GM12891 (cell line): ENCODE measurements at regions not wholly inside any gene's neighbourhood (a gene's known extent, or its start where the extent isn't known, plus 50 kb on each side); places are given as distances from the start of the nearest gene placed in this dataset.

Experiments used
- PAX5 ChIP-seq: IDR thresholded peaks from 2 replicates; pipeline ENCODE4 v1.6.1; 2011; ENCODE audit warnings: low read length, moderate library complexity, mild to moderate bottlenecking; ENCODE audit not compliant: insufficient read depth, severe bottlenecking
- POLR2A ChIP-seq: IDR thresholded peaks from 2 replicates; pipeline ENCODE4 v1.6.1; 2011; ENCODE audit warnings: low read depth, low read length, control low read depth
- POLR2AphosphoS5 ChIP-seq: IDR thresholded peaks from 2 replicates; pipeline ENCODE4 v1.6.1; 2011; ENCODE audit warnings: low read depth, low read length, control low read depth
- POU2F2 ChIP-seq: IDR thresholded peaks from 2 replicates; pipeline ENCODE4 v1.6.1; 2011; ENCODE audit warnings: low read depth, mild to moderate bottlenecking, control low read depth, low read length, moderate library complexity
- SPI1 ChIP-seq: IDR thresholded peaks from 2 replicates; pipeline ENCODE4 v1.6.1; 2011; ENCODE audit warnings: low read depth, low read length, control low read depth
- TAF1 ChIP-seq: IDR thresholded peaks from 2 replicates; pipeline ENCODE4 v1.6.1; 2011; ENCODE audit warnings: low read depth, low read length, control low read depth

DNA sequence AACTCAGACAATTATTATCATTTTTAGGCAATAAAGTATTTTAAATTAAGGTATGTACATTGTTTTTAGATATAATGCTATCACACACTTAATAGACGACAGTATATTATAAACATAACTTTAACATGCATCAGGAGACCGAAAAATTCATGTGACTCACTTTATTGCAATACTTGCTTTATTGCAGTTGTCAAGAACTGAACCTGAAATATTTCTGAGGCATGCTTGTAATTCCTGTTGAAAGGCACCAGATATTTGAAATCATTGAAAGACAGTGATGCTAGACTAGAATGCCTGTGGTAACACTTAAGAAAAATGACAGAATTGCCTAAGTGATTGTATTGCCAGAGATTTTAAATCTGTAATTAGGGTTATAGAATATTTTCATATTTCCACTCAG lies 175.6 kb upstream of the MAGEB2 start:
- TF ChIP-seq POLR2AphosphoS5 (no peak), POLR2A (no peak), SPI1 (no peak), TAF1 (no peak), PAX5 (no peak), POU2F2 (no peak)
